Hematopoietic multipotent progenitor cell (in vitro differentiated cells): ENCODE measurements at regions not wholly inside any gene's neighbourhood (a gene's known extent, or its start where the extent isn't known, plus 50 kb on each side); places are given as distances from the start of the nearest gene placed in this dataset.
A peak's percentile ranks its signal among the peaks of the same experiment; 100 is the strongest.
"Not testable (repeated sequence)": the region's sequence is repeated elsewhere in the genome, so short reads cannot be mapped to it uniquely, and the experiment has no call there.

ENCODE experiments used
- DNase-seq, 3 donors: peaks; one replicate each; pipeline ENCODE4 v3.0.0-alpha.2; 2011 to 2015; ENCODE audit warnings: low read depth in 2 of 3, low spot score in 2 of 3

GRCh38 chr14:101634202-101634849 is 73.0 kb downstream of the DIO3 start:
- DNase-seq, result peak in 1 of 3 donors; percentile 46

GRCh38 chr14:101634850-101635748 is 73.8 kb downstream of the DIO3 start:
- DNase-seq, result no peak

- no peak for DNase-seq
These were observed 74.7 kb downstream of the DIO3 start for GRCh38 chr14:101635749-101636560.

DNA sequence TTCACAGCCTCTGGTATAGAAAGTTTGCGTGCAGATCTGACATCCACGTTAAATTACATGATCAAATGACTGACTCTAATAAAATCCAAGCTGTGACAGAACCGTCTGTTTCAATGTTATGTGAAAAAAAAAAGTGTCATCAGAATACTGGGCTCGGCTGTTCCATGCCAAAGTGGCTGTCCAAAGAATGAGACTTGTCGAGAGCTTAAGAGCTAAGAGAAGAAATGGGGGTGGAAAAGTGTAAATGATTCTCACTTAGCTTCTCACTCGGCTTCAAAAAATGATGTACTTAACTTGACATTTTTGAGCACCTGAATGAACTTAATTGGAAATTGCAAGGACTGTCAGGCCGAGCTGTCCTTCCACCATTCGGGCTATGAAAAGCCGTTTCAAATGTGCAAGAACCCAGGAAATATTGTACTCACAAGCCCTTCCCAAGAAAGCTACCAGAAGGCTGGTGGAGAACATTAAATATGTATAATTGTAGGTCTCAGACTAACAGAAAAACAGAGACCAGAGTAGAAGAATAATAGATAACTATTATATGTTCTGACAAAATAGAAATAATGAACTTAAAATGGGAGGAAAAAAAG is 78.0 kb downstream of the DIO3 start:
- no peak for DNase-seq

DNA sequence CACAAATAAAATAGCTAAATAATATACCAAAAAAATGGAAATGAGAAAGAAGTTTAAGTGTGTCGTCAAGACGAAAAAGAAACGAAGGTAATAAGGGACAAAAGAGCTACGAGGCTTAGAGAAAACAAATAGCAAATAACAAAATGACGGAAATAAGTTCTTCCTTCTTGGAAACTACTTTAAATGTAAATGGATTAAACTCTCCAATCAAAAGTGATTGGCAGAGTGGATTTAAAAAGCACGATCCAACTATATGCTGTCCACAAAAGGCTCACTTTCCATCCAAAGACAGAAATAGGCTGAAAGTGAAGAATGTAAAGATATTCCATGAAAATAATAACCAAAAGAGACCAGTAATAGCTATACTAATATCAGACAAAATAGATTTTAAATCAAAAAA is 82.4 kb downstream of the DIO3 start:
- no peak for DNase-seq

DNA sequence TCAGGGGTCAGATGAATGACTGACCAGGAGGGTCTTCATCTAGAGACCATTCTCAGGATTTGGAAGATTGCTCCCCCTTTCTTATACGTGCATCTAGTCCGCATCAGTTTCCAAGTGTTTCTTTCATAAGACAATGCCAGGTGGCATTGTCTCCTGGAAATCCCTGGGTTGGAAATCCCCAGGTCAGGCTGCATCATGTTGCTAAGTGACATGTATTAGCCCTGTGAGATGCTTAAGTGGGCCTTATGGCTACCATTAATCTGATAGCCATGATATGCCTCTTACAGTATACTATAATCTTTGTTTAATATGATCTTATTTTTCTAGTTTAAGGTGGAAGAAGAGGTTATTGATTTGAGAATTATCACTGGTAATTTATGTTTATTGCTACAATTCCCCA is 92.8 kb downstream of the DIO3 start:
- DNase-seq, result no peak

DNA sequence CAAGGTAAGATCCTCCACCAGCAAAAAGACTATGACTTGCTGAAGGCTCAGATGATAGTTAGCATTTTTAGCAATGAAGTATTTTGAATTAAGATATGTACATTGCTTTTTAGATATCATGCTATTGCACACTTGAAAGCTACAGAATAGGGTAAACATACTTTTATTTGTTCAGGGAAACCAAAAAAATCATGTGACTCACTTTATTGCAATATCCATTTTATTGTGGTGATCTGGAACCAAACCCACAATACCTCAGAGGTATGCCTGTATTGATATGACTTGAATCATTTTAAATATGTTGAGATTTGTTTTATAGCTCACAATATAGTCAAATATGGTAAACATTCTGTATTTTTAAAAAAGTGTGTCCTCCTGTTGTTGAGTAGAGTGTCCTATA is 96.1 kb downstream of the DIO3 start:
- no peak for DNase-seq

GRCh38 chr14:101665478-101666078 is 95.9 kb upstream of the PPP2R5C start:
- peak in 2 of 3 donors; percentile 64 to 82 for DNase-seq

- DNase-seq, result no peak
These were observed 95.2 kb upstream of the PPP2R5C start for GRCh38 chr14:101666264-101666663.

GRCh38 chr14:101669629-101670028 is 91.9 kb upstream of the PPP2R5C start:
- no peak for DNase-seq

- DNase-seq, result no peak
These were observed 87.6 kb upstream of the PPP2R5C start for GRCh38 chr14:101673873-101674272.

DNA sequence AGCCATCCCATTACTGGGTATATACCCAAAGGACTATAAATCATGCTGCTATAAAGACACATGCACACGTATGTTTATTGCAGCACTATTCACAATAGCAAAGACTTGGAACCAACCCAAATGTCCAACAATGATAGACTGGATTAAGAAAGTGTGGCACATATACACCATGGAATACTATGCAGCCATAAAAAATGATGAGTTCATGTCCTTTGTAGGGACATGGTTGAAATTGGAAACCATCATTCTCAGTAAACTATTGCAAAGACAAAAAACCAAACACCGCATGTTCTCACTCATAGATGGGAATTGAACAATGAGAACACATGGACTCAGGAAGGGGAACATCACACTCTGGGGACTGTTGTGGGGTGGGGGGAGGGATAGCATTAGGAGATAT is 85.7 kb upstream of the PPP2R5C start:
- DNase-seq, result not testable (repeated sequence)

GRCh38 chr14:101677912-101678327 is 83.6 kb upstream of the PPP2R5C start:
- not testable (repeated sequence) for DNase-seq

GRCh38 chr14:101681795-101682194 is 79.7 kb upstream of the PPP2R5C start:
- no peak for DNase-seq

DNA sequence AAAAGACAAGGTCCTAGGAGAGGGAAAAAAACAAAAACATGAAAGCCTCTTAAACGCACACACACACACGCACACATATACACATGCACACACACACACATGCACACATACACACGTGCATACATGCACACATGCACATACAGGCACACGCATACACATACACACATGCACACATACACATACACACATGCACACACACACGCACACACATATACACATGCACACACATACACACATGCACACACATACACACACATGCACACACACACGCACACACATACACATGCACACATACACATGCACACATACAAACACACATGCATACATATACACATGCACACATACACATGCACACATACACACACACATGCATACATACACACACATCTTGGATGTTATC is 78.1 kb upstream of the PPP2R5C start:
- no peak for DNase-seq

DNA sequence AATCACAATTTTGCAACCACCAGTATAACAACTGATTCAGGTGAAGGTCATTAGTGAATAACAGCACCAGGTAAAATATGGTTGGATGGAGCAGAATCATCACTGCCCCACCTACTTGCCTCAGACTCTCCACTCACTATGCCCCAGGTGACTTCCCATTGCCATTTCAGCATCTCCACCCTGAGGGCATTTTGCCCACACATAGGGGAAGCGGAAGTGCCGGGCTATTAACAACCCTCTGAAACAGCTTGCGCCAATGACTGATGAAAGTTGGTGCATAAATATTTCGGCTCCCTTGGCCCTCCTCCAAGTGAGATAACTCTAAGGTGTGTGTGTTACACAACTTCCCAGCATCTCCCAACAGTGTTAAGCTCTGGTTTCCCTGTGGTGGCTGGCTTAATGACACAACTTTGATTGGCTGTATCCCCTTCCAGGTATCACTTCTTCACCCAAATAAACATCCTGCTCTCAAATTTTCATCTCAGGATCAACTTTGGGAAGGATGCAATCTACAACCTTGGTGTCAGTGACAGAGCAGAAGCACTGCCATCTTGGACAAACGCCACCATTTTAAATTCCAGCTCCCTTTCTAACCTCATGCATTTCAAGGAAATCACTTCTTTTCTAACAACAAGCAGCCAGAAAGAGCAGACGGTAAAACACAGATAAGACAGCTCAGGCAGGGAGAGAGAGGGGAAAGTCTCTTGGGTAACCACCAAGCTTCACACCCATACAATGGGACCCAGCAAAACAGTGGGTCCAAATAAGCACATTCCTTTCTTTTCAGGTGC is 73.6 kb upstream of the PPP2R5C start:
- no peak for DNase-seq

DNA sequence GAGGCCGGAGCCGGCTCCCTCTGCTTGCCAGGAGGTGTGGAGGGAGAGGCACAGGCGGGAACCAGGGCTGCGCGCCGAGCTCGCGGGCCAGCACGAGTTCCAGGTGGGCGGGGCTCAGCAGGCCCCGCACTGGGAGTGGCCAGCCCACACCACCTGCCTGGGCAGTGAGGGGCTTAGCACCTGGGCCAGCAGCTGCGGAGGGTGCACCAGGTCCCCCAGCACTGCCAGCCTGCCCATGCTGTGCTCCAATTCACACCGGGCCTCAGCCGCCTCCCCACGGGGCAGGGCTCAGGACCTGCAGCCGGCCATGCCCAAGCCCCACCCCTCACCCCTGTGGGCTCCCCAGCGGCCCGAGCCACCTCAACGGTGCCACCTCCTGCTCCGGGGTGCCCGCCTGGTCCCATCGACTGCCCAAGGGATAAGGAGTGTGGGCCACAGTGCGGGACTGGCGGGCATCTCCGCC is 72.4 kb upstream of the PPP2R5C start:
- no peak for DNase-seq

DNA sequence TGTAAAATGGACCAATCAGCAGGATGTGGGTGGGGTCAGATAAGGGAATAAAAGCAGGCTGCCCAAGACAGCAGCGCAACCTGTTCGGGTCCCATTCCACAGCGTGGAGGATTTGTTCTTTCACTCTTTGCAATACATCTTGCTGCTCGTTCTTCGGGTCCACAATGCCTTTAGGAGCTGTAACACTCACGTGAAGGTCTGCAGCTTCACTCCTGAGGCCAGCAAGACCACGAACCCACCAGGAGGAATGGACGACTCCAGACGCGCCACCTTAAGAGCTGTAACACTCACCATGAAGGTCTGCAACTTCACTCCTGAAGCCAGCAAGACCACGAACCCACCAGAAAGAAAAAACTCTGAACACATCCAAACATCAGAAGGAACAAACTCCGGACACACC is 71.5 kb upstream of the PPP2R5C start:
- DNase-seq, result not testable (repeated sequence)

DNA sequence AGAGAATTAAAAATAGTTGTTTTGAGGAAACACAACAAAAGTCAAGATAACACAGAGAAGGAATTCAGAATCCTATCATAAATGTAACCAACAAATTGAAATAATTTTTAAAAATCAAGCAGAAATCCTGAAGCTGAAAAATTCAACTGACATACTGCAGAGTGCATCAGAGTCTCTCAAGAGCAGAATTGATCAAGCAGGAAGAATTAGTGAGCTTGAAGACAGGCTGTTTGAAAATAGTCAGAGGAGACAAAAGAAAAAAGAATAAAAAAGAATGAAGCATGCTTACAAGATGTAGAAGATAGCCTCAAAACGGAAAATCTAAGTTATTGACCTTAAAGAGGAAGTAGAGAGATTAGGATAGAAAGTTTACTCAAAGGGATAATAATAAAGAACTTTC is 65.8 kb upstream of the PPP2R5C start:
- no peak for DNase-seq

DNA sequence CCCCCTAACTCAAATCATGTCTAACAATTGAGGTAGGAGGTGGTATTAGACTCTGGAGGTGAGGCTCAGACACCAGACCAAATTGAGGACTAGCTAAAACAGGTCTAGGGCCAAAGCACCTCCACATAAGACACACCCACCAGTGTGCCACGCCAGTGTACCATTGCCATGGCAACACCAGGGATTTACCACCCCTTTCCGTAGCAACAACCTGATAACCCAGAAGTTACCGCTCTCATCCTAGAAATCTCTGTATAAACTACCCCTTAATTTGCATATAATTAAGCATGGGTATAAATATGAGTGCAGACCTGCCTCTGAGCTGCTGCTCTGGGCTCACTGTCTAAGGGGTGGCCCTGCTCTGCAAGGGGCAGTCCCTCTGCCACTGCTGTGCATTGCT is 57.4 kb upstream of the PPP2R5C start:
- no peak for DNase-seq
